ENCODE measurements at regions not wholly inside any gene's neighbourhood (a gene's known extent, or its start where the extent isn't known, plus 50 kb on each side); places are given as distances from the start of the nearest gene placed in this dataset.

GRCh38 chr5:82473262-82473661 is 195.1 kb upstream of the RPS23 start:
- TF ChIP-seq CTCF (IDR thresholded peaks at IDR 0.05) = no peak
- no peak for TF ChIP-seq GABPB1 (CRISPR knock-in tag; IDR thresholded peaks at IDR 0.05)
- no peak for TF ChIP-seq NFATC4 (CRISPR knock-in tag; IDR thresholded peaks at IDR 0.05)
- no peak for TF ChIP-seq ELF4 (CRISPR knock-in tag; IDR thresholded peaks at IDR 0.05; ENCODE audit: low read depth)
- TF ChIP-seq TEAD4 (CRISPR knock-in tag; IDR thresholded peaks at IDR 0.05) = no peak
- TF ChIP-seq CBFB (CRISPR knock-in tag; IDR thresholded peaks at IDR 0.05; ENCODE audit: low read depth) = no peak
- no peak for TF ChIP-seq MYBL2 (CRISPR knock-in tag; IDR thresholded peaks at IDR 0.05)
